A549 (cell line): ENCODE measurements at regions not wholly inside any gene's neighbourhood (a gene's known extent, or its start where the extent isn't known, plus 50 kb on each side); places are given as distances from the start of the nearest gene placed in this dataset.

Experiments used
- JUN ChIP-seq, 2 experiments: fragments of >200 bp; sonication (Bioruptor Twin); formaldehyde crosslinking; IDR thresholded peaks; 2 replicates in 1 of 2; 3 replicates in 1 of 2; pipeline ENCODE4 v1.6.1; 2016 to 2017
- MAFK ChIP-seq: fragments of 450-650 bp; IDR thresholded peaks from 2 replicates; pipeline ENCODE4 v1.6.1; 2014; ENCODE audit not compliant: partially characterized antibody
- POLR2A ChIP-seq: IDR thresholded peaks from 2 replicates; pipeline ENCODE4 v1.6.1; 2012; ENCODE audit warnings: mild to moderate bottlenecking, low read length
- RAD21 ChIP-seq, 2 experiments: fragments of >200 bp in 1 of 2; sonication (Bioruptor Twin) in 1 of 2; formaldehyde crosslinking in 1 of 2; IDR thresholded peaks in 1 of 2; conservative IDR thresholded peaks in 1 of 2; 2 replicates in 1 of 2; 3 replicates in 1 of 2; pipeline ENCODE4 v1.6.1; 2012 to 2018; ENCODE audit warnings: inconsistent platforms in 1 of 2
- TF ChIP-seq, protein P1 (sequence below): fragments of >200 bp; sonication (Bioruptor Twin); formaldehyde crosslinking; IDR thresholded peaks from 3 replicates; pipeline ENCODE4 v1.5.1; 2016
- TF ChIP-seq, protein P2 (sequence below): fragments of 200-600 bp; sonication (generic); IDR thresholded peaks from 2 replicates; pipeline ENCODE4 v1.6.1; 2016; ENCODE audit warnings: antibody characterized with exemption, mild to moderate bottlenecking, moderate library complexity
- TF ChIP-seq, protein P3 (sequence below): fragments of 450-650 bp; IDR thresholded peaks from 2 replicates; pipeline ENCODE4 v1.6.1; 2014; ENCODE audit warnings: antibody characterized with exemption

DNA sequence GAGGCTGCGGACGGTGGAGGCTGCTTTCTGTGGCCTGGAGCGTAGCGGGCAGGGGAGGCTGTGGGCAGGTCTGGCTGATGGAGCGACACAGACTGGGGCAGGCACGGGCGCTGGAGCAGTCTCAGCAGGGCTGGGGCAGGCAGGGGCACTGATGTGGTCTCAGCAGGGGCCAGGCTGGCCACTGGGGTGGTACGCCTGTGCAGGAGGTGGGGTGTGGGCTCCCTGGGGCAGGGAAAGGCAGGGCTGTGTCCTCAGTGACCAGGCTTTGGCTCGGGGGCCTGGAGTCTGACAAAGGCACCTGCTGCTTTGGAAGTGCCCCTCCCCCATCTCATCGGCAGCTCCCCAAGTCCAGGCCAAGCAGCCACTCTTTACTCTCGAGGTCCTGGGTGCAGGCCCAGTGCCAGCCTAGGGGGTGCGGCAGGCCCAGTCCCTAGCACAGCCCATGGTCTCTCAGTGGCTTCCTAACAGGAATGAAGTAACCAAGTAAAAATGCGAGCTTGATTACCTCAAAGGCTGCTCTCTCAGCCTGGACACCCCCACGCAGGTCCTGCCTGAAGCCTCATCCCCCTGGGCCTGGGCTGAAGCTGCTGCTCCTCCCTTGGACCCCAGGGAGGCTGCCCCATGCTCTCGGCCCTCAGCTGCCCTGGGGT is 55.5 kb downstream of the ADRA2C start:
- TF ChIP-seq POLR2A (no peak), JUN (IDR thresholded peaks at IDR 0.05) (no peak), MAFK (no peak), RAD21 (conservative IDR thresholded peaks at IDR 0.05 in 1 of 2, IDR thresholded peaks at IDR 0.05 in 1 of 2) (no peak)
- TF ChIP-seq, protein P1, sequence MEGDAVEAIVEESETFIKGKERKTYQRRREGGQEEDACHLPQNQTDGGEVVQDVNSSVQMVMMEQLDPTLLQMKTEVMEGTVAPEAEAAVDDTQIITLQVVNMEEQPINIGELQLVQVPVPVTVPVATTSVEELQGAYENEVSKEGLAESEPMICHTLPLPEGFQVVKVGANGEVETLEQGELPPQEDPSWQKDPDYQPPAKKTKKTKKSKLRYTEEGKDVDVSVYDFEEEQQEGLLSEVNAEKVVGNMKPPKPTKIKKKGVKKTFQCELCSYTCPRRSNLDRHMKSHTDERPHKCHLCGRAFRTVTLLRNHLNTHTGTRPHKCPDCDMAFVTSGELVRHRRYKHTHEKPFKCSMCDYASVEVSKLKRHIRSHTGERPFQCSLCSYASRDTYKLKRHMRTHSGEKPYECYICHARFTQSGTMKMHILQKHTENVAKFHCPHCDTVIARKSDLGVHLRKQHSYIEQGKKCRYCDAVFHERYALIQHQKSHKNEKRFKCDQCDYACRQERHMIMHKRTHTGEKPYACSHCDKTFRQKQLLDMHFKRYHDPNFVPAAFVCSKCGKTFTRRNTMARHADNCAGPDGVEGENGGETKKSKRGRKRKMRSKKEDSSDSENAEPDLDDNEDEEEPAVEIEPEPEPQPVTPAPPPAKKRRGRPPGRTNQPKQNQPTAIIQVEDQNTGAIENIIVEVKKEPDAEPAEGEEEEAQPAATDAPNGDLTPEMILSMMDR, result no peak
- TF ChIP-seq, protein P2, sequence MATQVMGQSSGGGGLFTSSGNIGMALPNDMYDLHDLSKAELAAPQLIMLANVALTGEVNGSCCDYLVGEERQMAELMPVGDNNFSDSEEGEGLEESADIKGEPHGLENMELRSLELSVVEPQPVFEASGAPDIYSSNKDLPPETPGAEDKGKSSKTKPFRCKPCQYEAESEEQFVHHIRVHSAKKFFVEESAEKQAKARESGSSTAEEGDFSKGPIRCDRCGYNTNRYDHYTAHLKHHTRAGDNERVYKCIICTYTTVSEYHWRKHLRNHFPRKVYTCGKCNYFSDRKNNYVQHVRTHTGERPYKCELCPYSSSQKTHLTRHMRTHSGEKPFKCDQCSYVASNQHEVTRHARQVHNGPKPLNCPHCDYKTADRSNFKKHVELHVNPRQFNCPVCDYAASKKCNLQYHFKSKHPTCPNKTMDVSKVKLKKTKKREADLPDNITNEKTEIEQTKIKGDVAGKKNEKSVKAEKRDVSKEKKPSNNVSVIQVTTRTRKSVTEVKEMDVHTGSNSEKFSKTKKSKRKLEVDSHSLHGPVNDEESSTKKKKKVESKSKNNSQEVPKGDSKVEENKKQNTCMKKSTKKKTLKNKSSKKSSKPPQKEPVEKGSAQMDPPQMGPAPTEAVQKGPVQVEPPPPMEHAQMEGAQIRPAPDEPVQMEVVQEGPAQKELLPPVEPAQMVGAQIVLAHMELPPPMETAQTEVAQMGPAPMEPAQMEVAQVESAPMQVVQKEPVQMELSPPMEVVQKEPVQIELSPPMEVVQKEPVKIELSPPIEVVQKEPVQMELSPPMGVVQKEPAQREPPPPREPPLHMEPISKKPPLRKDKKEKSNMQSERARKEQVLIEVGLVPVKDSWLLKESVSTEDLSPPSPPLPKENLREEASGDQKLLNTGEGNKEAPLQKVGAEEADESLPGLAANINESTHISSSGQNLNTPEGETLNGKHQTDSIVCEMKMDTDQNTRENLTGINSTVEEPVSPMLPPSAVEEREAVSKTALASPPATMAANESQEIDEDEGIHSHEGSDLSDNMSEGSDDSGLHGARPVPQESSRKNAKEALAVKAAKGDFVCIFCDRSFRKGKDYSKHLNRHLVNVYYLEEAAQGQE, result no peak
- TF ChIP-seq, protein P3, sequence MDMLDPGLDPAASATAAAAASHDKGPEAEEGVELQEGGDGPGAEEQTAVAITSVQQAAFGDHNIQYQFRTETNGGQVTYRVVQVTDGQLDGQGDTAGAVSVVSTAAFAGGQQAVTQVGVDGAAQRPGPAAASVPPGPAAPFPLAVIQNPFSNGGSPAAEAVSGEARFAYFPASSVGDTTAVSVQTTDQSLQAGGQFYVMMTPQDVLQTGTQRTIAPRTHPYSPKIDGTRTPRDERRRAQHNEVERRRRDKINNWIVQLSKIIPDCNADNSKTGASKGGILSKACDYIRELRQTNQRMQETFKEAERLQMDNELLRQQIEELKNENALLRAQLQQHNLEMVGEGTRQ, result no peak
